GM19397 (cell line): ENCODE measurements at regions not wholly inside any gene's neighbourhood (a gene's known extent, or its start where the extent isn't known, plus 50 kb on each side); places are given as distances from the start of the nearest gene placed in this dataset.
"Not testable (repeated sequence)": the region's sequence is repeated elsewhere in the genome, so short reads cannot be mapped to it uniquely, and the experiment has no call there.

Experiments used
- ATAC-seq: cut with Tn5 transposase; IDR thresholded peaks from one replicate; pipeline ENCODE4 v1.9.1; 2021; ENCODE audit warnings: mild to moderate bottlenecking, moderate library complexity; ENCODE audit not compliant: unreplicated experiment

DNA sequence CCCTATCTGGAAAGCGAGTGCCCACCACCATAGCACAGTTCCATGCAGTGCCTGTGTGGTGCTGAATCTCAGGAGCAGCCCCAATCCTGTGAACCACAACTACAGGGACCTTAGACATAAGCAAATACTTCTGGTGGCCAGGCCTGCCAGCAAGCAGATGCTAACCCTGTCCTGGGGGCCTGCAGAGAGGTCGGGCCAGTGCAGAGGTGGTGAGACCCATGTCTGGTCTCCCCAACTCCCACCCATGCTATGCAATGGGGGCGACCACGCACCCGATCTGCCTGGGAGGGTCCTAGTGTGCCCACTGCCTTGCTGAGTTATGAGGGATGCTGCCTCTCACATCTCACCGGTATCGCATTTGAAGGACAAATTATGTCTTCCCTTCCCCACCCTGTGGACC, 151.6 kb upstream of the ZNF337 start:
- no peak for ATAC-seq

DNA sequence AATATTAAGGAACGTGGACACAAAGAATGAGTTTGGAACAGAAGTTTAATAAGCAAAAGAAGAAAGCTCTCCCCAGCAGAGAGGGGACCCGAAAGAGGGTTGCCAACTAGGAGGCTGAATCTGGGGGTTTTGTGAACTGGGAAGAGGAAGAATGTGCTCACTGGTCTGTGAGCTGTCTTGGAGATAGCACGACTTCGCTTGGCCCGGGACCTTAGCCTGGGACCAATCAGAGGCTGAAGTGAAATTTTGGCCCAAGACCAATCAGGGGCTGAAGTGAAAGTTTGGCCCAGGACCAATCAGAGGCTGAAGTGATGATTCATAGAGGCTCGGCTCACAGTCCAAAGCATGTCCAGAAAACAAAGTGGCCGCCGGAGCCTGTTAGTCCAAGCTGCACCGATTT, 148.0 kb upstream of the ZNF337 start:
- not testable (repeated sequence) for ATAC-seq

DNA sequence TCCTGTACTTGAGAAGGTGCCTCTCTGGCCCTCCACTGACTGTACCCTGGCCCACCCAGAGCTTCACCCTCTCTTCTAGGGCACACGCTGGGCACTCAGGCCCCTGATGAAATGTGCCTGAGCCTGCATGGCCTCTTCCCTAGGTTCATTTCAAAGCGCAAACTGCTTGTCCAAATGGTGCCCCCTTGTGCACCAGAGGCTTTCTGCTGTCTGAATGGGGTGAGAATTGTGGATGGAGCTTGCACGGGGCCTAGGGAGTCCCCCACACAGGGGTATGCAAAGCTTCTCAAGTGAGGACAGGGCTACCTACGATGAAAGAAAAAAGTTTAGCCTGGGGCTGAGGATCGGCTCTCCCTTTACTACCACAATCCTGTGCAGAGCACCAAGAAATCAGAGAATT, 116.9 kb upstream of the ZNF337 start:
- not testable (repeated sequence) for ATAC-seq

DNA sequence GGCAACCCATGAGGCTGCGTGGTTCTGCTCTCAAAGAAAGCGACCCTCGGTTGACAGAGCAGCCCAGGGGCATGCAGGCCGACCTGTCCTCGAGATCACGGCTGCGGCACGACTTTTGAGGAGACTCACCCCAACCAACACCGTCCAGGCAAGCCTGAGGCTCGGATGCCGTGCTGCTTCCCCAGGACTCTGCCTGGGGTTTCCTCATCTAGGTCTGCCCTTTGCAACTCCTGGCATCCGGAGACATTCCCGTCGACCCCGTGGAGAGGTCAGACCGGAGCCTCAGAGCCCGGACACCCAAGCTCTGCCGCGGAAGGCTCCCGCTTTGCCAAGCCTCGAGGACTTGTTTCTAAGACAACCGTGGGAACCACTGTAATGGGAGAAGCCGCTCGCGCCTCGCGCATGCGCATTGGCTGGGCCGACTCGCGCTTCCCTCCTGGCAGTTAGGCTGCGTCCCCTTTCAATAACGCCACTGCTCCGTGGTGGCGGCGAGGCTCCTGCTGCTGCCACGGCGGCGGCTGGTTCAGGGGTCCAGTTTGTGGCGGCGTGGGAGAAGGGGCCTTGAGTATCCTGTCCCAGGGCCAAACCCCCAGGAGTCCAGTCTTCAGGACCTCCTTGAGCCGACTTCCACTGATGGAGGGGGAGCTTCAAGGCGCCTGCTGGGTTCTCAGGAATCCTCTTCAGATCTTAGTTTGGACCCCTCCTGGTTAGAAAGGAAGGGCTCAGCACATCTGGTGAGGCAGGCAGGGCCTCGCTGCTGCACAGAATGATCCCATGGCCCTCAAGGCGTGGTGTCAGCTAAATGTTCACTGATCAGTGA, 101.7 kb upstream of the ZNF337 start:
- not testable (repeated sequence) for ATAC-seq

DNA sequence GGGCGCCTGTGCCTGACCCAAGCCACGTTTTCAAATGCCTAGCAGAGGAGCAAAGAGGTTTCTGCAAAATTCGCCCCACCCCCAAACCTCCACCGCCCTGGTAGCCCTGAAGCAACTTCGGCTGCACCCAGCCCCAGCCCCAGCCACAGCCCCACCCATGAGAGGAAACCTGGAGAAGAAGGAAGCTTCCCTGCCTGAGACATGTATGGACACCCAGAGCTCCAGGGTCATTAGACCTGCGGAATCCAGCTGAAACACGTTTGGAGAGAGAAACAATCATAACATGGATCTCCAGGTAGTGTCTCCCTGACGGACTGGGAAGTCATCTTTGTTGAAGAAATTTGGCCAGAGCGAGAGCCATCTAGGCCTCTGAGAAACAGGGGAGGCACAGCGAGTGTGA, 100.4 kb upstream of the ZNF337 start:
- ATAC-seq: not testable (repeated sequence)

DNA sequence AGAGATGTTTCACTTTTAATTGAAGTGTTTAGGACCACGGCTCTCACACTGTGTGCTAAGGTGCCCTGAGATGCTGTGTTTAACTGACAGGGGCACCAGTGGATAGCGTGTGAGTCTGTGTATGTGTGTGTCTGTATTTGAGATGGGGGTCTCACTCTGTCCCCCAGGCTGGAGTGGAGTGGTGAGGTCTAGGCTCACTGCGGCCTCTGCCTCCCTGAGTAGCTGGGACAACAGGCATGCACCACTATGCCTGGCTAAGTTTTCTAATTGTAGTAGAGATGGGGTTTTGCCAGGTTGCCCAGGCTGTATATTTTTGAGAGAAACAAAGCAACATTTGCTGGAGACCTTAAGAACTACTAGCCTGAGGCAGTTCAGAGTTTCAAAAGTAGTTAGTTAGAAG, 80.6 kb upstream of the ZNF337 start:
- not testable (repeated sequence) for ATAC-seq

DNA sequence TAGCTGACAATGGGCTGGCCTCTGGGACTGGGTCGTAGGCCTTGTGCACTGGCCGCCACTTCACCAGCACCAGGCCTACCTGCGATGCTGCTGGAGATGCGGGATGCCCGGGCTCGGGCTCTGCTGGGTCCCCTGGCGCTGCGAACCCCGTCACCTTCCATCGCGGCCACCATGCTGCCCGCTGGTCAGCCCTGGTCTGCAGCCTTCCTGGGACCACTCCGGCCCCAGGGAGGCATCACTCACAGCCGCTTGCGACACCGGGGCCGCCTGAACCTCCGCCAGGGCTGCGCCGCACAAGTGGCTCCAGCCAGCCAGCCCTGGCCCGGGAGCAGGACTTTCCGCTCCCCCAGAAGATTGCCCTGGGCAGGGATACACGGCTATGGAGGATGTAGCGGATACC, 78.1 kb upstream of the ZNF337 start:
- ATAC-seq: not testable (repeated sequence)

DNA sequence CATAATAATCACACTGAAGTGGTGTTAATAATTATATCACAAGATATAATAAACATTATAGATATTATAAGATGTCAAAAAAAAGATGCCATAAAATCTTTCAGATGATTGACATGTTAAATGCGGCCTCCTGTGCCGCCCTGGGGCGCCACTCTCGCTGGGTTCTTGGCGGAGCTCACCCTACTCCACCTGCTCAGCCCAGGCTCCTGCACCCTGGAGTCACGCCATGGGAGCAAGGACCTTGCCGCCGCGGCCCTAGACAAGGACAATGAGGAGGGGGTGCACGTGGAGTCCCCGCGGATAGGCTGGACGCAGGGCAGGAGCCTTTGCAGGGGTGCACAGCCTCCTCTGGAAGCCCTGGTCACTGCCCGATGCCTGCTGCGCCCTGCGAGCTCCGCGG, 77.5 kb upstream of the ZNF337 start:
- ATAC-seq: not testable (repeated sequence)

DNA sequence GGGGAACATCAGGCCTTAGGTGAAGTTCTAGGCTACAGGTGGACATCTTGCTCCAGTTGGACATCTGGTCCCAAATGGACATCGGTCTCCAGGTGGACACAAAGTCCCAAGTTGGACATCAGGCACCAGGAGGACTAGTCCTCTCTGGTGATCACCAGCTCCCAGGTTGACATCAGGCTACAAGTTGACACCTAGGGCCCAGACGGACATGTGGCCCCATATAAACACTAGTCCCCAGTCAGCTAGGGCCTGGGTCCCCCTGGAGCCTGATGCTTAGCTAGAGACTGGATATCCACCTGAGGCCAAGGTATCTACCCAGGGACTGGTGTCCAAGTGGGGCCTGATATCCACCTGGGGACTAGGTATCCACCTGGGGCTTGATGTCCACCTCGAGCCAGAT, 75.8 kb upstream of the ZNF337 start:
- ATAC-seq: not testable (repeated sequence)

DNA sequence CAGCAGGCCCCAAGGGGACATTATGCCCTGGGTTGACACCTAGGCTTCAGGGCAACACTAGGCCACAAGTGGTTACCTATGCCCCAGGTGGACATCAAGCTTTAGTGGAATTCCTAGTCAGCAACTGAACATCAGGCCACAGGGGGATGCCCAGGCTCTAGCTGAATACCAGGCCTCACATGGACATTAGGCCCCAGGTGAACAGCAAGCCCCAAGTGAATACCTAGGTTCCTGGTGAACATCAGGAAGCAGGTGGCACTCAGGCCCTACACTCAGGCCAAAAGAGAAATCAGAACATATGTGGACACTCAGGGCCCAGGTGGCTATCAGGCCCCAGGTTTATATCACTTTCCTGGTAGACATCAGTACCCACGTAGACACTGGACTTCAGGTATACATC, 75.2 kb upstream of the ZNF337 start:
- not testable (repeated sequence) for ATAC-seq

DNA sequence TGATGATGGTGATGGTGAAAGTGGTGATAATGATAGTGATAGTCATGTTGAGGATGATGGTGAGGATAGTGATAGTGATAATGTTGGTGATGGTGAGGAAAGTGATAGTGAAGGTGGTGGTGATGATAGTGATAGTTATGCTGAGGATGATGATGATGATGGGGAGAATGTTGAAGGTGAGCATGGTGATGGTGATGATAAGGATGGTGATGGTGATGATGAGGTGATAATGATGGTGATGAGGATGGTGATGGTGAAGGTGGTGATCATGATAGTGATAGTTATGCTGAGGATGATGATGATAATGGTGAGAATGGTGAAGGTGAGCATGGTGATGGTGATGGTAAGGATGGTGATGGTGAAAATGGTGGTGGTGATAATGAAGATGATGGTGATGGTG, 64.9 kb upstream of the ZNF337 start:
- ATAC-seq: no peak

DNA sequence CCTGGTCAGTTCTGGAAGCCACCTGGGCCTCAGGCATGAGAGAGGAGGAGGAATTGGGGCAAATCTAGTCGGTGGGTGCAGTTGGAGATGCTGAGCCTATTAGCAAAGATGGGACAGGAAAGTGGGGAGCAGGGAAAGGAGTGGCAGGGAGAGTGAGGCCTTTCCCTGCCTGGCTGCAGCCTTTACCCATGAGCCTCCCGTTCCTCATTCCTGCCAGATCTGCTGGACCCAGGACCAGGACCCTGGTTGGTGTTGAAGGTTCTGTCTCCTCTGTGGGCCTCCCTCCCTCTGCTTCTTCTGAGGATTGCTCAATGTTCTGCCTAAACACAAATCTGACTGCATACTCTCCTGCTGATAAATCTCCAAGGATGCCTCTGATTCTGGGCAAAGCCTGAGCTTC, 64.4 kb upstream of the ZNF337 start:
- ATAC-seq: not testable (repeated sequence)

DNA sequence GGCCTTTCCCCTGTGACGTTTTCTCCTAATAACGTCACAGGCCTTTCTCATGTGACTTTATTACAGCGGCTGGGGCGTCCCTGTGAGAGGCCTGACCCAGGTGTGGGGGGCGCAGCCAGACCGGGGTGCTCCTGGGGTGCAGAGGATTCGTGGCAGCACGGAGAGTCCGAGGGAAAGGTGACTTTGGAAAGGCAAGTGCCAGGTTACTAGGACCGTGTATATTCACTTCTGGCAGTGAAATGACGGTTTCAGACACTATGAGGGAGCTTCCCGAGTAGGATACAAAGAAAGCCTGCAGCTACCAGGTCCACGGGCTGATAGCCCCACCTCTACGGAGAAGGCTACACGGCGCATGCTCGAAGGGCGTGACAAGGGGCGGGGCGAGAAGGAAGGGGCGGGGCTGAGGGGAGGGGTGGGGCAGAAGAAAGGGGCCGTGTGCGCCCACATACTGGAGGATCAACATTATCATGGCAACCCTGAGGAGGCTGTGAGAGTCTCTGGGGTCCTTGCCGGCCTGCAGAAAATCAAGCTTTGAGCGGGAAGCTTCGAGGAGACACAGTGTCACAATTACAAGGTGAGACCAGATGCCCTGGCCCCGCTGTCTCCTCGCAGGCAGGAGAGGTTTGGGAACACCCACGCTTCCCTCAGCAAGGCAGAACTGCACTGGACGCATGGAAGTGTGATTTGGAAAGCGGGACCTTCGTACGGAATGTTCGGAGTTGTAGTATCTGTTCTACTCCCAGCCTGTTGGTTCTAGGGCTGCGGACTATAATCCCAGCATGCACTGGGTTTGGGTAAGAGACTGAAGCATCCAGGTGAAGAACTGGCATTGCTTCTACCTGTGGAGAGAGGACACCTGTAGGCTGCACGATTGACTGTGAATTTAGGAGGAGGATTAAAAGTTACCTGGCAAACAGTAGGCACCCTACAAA, 54.4 kb upstream of the ZNF337 start:
- ATAC-seq: peak; percentile 87

DNA sequence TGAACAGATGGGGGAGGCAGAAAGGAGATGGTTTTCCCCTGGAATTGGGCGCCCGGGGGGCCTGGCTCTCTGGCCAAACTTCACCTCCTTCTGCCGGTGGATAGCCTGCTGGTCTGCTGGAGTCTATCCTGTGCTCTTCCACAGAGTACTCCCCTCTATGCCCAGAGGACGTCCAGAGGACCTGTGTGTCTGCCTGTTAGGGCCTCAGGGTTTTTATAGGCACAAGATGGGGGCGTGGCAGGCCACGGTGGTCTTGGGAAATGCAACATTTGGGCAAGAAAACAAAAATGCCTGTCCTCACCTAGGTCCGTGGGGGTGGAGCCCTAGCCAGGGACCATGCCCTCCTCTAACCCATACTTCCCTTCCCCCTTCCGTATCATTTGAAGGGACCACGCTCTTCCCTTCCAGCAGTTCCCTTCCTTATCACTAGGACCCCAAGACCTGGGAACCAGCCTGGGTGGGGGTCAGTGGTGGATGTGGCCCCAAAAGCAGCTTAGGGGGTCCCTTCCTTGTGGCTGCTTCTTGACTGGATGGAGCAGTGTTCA, 53.6 kb upstream of the ZNF337 start:
- no peak for ATAC-seq

DNA sequence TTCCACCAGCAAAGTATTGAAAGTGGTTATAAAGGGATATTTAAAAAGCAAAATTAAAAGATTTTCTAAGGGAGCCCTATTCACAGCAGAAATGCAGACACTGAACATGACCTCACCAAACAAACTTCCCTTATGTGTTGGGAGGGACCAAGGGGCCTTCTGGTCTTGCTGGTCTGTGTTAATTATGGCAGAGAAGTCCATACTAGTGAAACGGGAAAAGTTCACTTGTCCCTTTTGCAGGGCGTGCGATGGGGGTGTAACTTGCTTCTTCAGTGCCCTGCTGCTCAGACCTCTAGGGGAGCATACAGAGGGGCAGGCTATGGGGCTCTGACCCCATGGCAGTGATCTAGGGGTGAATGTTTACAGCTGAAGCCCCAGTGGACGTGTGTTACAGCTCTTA, 53.0 kb upstream of the ZNF337 start:
- no peak for ATAC-seq
